GM12878 (cell line): ENCODE measurements at regions not wholly inside any gene's neighbourhood (a gene's known extent, or its start where the extent isn't known, plus 50 kb on each side); places are given as distances from the start of the nearest gene placed in this dataset.

Source experiments
- ATAC-seq: fragments of 200-7000 bp; cut with Tn5 transposase; 3 replicates; pipeline ENCODE4 v1.9.1; 2020; ENCODE audit warnings: mild to moderate bottlenecking, moderate library complexity
- BruUV-seq: library from RNA; stranded (reverse); fragments of 400-500 nt; replicated peaks from 2 replicates; lab custom pipeline; 2021; lab: Mats Ljungman, UMichigan
- CTCF ChIA-PET: fragments of 300-600 bp; sonication (Branson Sonifier 250); formaldehyde crosslinking; extraction: SDS; loops from one replicate; lab custom pipeline; 2021; ENCODE audit warnings: inconsistent platforms; lab: Yijun Ruan, JAX
- POLR2A ChIA-PET: fragments of 350-600 bp; formaldehyde crosslinking; extraction: SDS; loops from one replicate; lab custom pipeline; 2021; ENCODE audit warnings: inconsistent platforms; lab: Charles Lee
- RAD21 ChIA-PET: fragments of 300-600 bp; sonication (Branson Sonifier 250); formaldehyde crosslinking; loops from one replicate; lab custom pipeline; 2023; ENCODE audit warnings: antibody characterized with exemption; ENCODE audit not compliant: unreplicated experiment; lab: Charles Lee
- SMC1A ChIA-PET: fragments of 300-600 bp; sonication (Branson Sonifier 250); formaldehyde crosslinking; loops from one replicate; lab custom pipeline; 2023; ENCODE audit not compliant: unreplicated experiment, uncharacterized antibody; lab: Charles Lee
- DNase-seq: peaks from one replicate; pipeline ENCODE4 v3.0.0-alpha.2; 2011; ENCODE audit warnings: low read depth, low spot score
- FAIRE-seq: peaks from 3 replicates; lab custom pipeline; 2011; peaks lifted over from hg19 to GRCh38; lab: Jason Lieb, UNC
- H2AFZ ChIP-seq: 2 replicates; pipeline ENCODE4 v1.6.0; 2011; ENCODE audit warnings: low read depth, low read length, control low read depth; ENCODE audit not compliant: control insufficient read depth
- H3K27ac ChIP-seq: 2 replicates; pipeline ENCODE4 v1.5.1; 2011; ENCODE audit warnings: control low read depth; ENCODE audit not compliant: control insufficient read depth, insufficient read depth
- H3K27me3 ChIP-seq, 2 experiments: replicated peaks in 1 of 2; 2 replicates each; pipeline versions ENCODE4 v1.6.0 to v1.6.1; 2011; ENCODE audit warnings: low read length in 1 of 2; ENCODE audit not compliant: control insufficient read depth in 2 of 2, insufficient read depth in 2 of 2
- H3K36me3 ChIP-seq, 2 experiments: 2 replicates each; pipeline ENCODE4 v1.5.1; 2011; ENCODE audit warnings: low read length in 1 of 2; ENCODE audit not compliant: control insufficient read depth in 2 of 2, insufficient read depth in 2 of 2
- H3K4me1 ChIP-seq: 2 replicates; pipeline ENCODE4 v1.6.1; 2011; ENCODE audit warnings: mild to moderate bottlenecking, low read length, moderate library complexity, mixed read lengths; ENCODE audit not compliant: control insufficient read depth, insufficient read depth
- H3K4me2 ChIP-seq: 2 replicates; pipeline ENCODE4 v1.6.0; 2011; ENCODE audit warnings: control low read depth; ENCODE audit not compliant: control insufficient read depth, insufficient read depth
- H3K4me3 ChIP-seq: fragments of 200-600 bp; sonication (generic); 2 replicates; pipeline ENCODE4 v1.5.1; 2016
- H3K79me2 ChIP-seq: 2 replicates; pipeline ENCODE4 v1.6.0; 2011; ENCODE audit warnings: low read length; ENCODE audit not compliant: control insufficient read depth, insufficient read depth
- H3K9ac ChIP-seq: 2 replicates; pipeline ENCODE4 v1.8.0; 2011; ENCODE audit warnings: low read length, control low read depth, mixed read lengths; ENCODE audit not compliant: control insufficient read depth, insufficient read depth
- H3K9me3 ChIP-seq: replicated peaks from 3 replicates; pipeline ENCODE4 v1.5.1; 2011; ENCODE audit warnings: mild to moderate bottlenecking, low read length; ENCODE audit not compliant: control insufficient read depth, insufficient read depth
- H4K20me1 ChIP-seq: 2 replicates; pipeline ENCODE4 v1.6.0; 2011; ENCODE audit not compliant: control insufficient read depth, insufficient read depth
- CHD2 ChIP-seq: IDR thresholded peaks from 2 replicates; pipeline ENCODE4 v1.6.1; 2011; ENCODE audit warnings: low read depth, low read length, improper control_type of control experiment, borderline replicate concordance
- EED ChIP-seq: sonication (generic); IDR thresholded peaks from 2 replicates; pipeline ENCODE4 v1.6.1; 2016; ENCODE audit warnings: antibody characterized with exemption, low read depth
- MTA3 ChIP-seq: IDR thresholded peaks from 2 replicates; pipeline ENCODE4 v1.6.1; 2012; ENCODE audit warnings: low read length, inconsistent platforms, borderline replicate concordance
- ZBED1 ChIP-seq: IDR thresholded peaks from 2 replicates; pipeline ENCODE4 v1.6.1; 2016; ENCODE audit warnings: borderline replicate concordance
- WGBS: methylation state at CpG from one replicate; pipeline ENCODE4 v1.1.6; 2016; ENCODE audit warnings: low lambda C conversion rate; ENCODE audit not compliant: insufficient replicate concordance, insufficient coverage; ENCODE audit errors: missing lambda C conversion rate; 5-methylcytosine and 5-hydroxymethylcytosine counted together
- in situ Hi-C: fragments of 300-500 bp; cut with MboI; formaldehyde crosslinking; loops from 9 replicates; pipeline ENCODE4 v1.14.3; 2018; ENCODE audit warnings: mixed read lengths
- intact Hi-C: fragments of 100-400 bp; cut with micrococcal nuclease; formaldehyde crosslinking; loops from one replicate; pipeline ENCODE4 v1.14.2; 2022; ENCODE audit not compliant: unreplicated experiment

GRCh38 chr11:116501728-116502127, 271.1 kb downstream of the BUD13 start:
- FAIRE-seq: no peak
- Histone ChIP-seq H3K79me2 (no peaks in the 10 kb centered on the region), H3K27me3 (peaks cover 9 to 12% of the 10 kb centered on the region in 2 experiments), H3K9ac (no peak overlapping the region), H3K4me2 (no peak overlapping the region), H3K36me3 (no peaks in the 10 kb centered on the region), H4K20me1 (no peaks in the 10 kb centered on the region), H3K9me3 (no peaks in the 10 kb centered on the region), H3K4me1 (no peaks in the 10 kb centered on the region)
- no peak for ATAC-seq
- CTCF ChIA-PET: no interaction called here
- intact Hi-C loops: no loop called here
- SMC1A ChIA-PET: no interaction called here
- POLR2A ChIA-PET: no interaction called here
- BruUV-seq: no TSS peak
- TF ChIP-seq EED: no peak
- no peak for TF ChIP-seq MTA3
- no peak for TF ChIP-seq ZBED1
- TF ChIP-seq, all 136 proteins: peak for 0
- Histone ChIP-seq H3K4me3 (no peak overlapping the region), H2AFZ (no peak overlapping the region), H3K27ac (no peak overlapping the region)
- RAD21 ChIA-PET: no interaction called here
- no peak for DNase-seq
- WGBS: 22% methylated on average over 7 of the region's 7 CpGs
- in situ Hi-C loops: no loop called here

GRCh38 chr11:116500947-116501602, 271.7 kb downstream of the BUD13 start:
- no peak for TF ChIP-seq CHD2
- no peaks in the 10 kb centered on the region for H3K4me1 ChIP-seq
- H3K36me3 ChIP-seq: no peaks in the 10 kb centered on the region
- H4K20me1 ChIP-seq: no peaks in the 10 kb centered on the region
- H3K9me3 ChIP-seq: no peaks in the 10 kb centered on the region
- H3K4me3 ChIP-seq: no peak overlapping the region
- ChIA-PET POLR2A (no interaction called here), SMC1A (no interaction called here), CTCF (no interaction called here), RAD21 (no interaction called here)
- peaks cover 8 to 12% of the 10 kb centered on the region in 2 experiments for H3K27me3 ChIP-seq
- no TSS peak for BruUV-seq
- WGBS: 3% methylated on average over 18 of the region's 18 CpGs
- H2AFZ ChIP-seq: no peak overlapping the region
- H3K9ac ChIP-seq: no peak overlapping the region
- intact Hi-C loops (no loop called here), in situ Hi-C loops (no loop called here)
- no peak for DNase-seq
- ATAC-seq: no peak
- no peak overlapping the region for H3K4me2 ChIP-seq
- no peak overlapping the region for H3K27ac ChIP-seq
- no peak for FAIRE-seq
- H3K79me2 ChIP-seq: no peaks in the 10 kb centered on the region
